IPS DF 4.7 (cell line): ENCODE measurements at regions not wholly inside any gene's neighbourhood (a gene's known extent, or its start where the extent isn't known, plus 50 kb on each side); places are given as distances from the start of the nearest gene placed in this dataset.

ENCODE experiments used
- DNase-seq: peaks from one replicate; pipeline ENCODE4 v3.0.0-alpha.2; 2013; ENCODE audit warnings: low spot score; ENCODE audit errors: extremely low read depth

- no peak for DNase-seq
Observed at GRCh38 chr5:15214010-15214409, 286.0 kb upstream of the FBXL7 start.

GRCh38 chr5:15209053-15209762 is 290.8 kb upstream of the FBXL7 start:
- DNase-seq: no peak

- DNase-seq: no peak
Observed at GRCh38 chr5:15206133-15206532, 293.8 kb upstream of the FBXL7 start.

- no peak for DNase-seq
Observed at GRCh38 chr5:15203376-15203775, 296.6 kb upstream of the FBXL7 start.

GRCh38 chr5:15191012-15191411 is 309.0 kb upstream of the FBXL7 start:
- DNase-seq: no peak

GRCh38 chr5:15183520-15183919 is 311.9 kb upstream of the ANKH start:
- no peak for DNase-seq

GRCh38 chr5:15170173-15170572 is 298.6 kb upstream of the ANKH start:
- no peak for DNase-seq

- DNase-seq: no peak
Observed at GRCh38 chr5:15168358-15168757, 296.8 kb upstream of the ANKH start.

GRCh38 chr5:15160091-15160490 is 288.5 kb upstream of the ANKH start:
- no peak for DNase-seq

- DNase-seq: no peak
Observed at GRCh38 chr5:15159606-15160005, 288.0 kb upstream of the ANKH start.

GRCh38 chr5:15142458-15142857 is 270.9 kb upstream of the ANKH start:
- DNase-seq: no peak

GRCh38 chr5:15137414-15137813 is 265.8 kb upstream of the ANKH start:
- DNase-seq: peak; percentile 11

- DNase-seq: no peak
Observed at GRCh38 chr5:15135661-15136060, 264.1 kb upstream of the ANKH start.

- DNase-seq: no peak
Observed at GRCh38 chr5:15133456-15133965, 261.9 kb upstream of the ANKH start.

- no peak for DNase-seq
Observed at GRCh38 chr5:15132816-15133405, 261.3 kb upstream of the ANKH start.

- no peak for DNase-seq
Observed at GRCh38 chr5:15131909-15132308, 260.3 kb upstream of the ANKH start.

GRCh38 chr5:15124871-15125568 is 253.4 kb upstream of the ANKH start:
- no peak for DNase-seq

GRCh38 chr5:15124461-15124860 is 252.9 kb upstream of the ANKH start:
- no peak for DNase-seq

- no peak for DNase-seq
Observed at GRCh38 chr5:15117688-15118087, 246.1 kb upstream of the ANKH start.

GRCh38 chr5:15116996-15117395 is 245.4 kb upstream of the ANKH start:
- no peak for DNase-seq

- DNase-seq: no peak
Observed at GRCh38 chr5:15106530-15107283, 235.1 kb upstream of the ANKH start.
